Glomerular endothelial cell (primary cell): ENCODE measurements at regions not wholly inside any gene's neighbourhood (a gene's known extent, or its start where the extent isn't known, plus 50 kb on each side); places are given as distances from the start of the nearest gene placed in this dataset.

Source experiments
- DNase-seq: peaks from one replicate; pipeline ENCODE4 v3.0.0-alpha.2; 2011; ENCODE audit warnings: low read depth, low spot score; ENCODE audit errors: extremely low read depth

- DNase-seq: no peak
These were observed 673.5 kb downstream of the ACTL7B start for GRCh38 chr9:108182270-108182669.

DNA sequence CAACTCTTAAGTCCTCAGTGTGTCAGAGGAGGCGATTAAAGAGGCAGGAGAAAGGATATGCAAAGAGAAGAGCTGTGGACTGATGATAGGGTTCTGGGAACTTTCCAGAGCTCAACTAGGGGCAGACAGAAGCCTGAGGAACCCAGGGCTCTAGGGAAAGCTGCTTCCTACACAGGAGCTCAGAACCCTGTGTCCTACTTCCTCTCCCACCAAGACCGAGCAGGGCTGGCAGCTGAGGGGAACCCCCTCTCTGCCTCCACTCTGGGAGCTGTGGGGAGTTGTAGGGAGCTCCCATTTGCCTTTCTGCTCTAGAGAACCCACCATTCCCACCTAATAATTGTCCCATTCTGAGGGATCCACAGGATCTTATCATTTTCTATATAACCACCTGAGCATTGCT is 674.3 kb downstream of the ACTL7B start:
- DNase-seq: no peak

- no peak for DNase-seq
These were observed 675.2 kb downstream of the ACTL7B start for GRCh38 chr9:108180541-108180940.

- no peak for DNase-seq
These were observed 677.5 kb downstream of the ACTL7B start for GRCh38 chr9:108178318-108178717.

DNA sequence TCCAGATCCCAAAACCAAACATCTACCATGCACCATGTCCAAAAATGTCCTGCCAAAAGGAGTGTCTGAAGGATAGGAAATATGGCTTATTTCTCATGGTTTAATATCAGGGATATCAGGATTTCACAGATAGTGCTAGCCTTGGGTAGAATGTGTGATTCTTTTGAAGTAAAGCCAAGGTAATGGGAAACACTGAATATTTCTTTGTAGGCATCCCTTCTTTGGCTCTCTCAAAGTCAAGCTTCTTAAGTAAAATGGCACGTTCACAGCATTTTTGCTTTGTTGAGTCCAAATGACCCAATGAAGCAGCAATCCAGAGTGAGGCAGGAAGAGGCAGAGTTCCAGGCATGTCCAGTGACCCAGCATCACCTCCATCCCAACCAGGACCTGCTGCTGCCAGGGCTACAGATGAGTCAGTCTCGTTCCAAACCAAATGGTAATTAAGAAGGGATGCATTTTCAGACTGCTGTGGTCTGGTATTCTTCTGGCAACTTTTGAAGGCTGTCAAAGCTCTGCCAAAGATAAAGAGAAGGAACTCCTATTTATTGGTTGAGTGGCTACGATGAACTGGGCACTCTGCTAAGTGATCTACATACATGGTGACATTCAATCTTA is 678.8 kb upstream of the KLF4 start:
- no peak for DNase-seq

DNA sequence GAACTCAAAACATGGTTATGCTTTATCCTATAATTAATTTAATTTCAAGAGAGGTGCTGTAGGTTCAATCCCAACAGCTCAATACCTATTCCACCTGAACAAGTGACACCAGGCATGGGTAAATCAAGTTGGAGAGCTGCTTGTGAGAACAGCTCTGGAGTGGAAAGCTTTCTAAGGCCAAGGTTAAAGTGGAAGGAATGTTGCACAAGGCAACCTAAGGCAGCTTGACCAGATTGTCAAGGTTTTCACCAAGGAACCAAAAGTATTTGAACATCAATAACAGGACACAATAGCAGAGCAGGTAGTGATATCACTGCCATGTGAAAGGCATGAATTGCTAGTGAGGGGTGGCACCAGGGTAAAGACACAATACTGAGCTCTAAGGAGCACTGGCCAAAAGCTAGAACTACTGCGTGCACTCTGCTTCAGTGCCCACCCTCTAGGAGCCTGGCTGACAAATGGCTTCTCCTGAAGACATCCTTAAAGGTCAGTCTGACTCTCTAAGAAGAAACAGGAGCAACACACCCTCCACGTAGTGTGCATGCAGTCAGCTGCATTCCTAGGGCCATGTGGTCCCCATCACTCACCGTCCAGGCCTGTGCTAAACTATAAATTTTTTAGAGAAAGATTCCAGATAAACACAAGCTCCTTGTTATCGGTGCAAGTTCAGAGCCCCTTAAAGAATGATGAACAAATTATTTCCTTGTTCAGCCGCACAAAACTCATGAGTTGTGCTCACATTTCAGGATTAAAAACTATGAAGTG is 677.7 kb upstream of the KLF4 start:
- DNase-seq: no peak

GRCh38 chr9:108166519-108166918 is 677.0 kb upstream of the KLF4 start:
- no peak for DNase-seq

DNA sequence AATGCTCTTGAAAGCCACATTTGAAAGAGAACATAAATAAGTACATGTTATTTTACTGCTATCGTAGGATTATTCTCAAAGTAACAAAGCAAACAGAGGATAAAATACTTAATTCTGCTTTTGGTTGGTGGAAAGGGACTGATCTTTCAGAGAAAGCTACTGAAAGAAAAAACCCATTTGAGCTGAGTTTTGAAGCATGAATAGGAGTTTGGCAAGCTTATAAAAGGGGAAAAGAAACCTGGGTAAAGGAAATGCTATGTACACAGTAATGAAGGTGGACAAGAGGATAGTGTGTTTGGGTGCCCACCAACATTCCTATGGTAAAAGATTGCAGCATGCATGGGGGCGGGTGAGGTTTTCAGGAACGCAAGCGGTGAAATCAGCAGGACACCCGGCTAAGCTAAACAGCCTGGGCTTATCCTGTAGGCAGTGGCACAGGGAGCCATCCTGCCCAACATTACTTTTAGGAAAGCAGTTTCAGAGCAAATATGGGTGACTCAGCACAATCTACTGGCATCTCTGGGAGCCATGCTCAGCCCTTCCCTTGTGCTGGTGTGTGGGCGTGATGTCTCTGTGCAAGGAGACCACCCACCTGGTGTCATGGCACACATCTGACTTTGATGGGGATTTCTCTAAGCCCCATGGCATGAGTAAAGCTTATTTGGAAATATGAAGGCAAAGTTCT is 673.9 kb upstream of the KLF4 start:
- no peak for DNase-seq

GRCh38 chr9:108162664-108163063 is 673.1 kb upstream of the KLF4 start:
- DNase-seq: no peak

- no peak for DNase-seq
These were observed 671.9 kb upstream of the KLF4 start for GRCh38 chr9:108161503-108161902.

DNA sequence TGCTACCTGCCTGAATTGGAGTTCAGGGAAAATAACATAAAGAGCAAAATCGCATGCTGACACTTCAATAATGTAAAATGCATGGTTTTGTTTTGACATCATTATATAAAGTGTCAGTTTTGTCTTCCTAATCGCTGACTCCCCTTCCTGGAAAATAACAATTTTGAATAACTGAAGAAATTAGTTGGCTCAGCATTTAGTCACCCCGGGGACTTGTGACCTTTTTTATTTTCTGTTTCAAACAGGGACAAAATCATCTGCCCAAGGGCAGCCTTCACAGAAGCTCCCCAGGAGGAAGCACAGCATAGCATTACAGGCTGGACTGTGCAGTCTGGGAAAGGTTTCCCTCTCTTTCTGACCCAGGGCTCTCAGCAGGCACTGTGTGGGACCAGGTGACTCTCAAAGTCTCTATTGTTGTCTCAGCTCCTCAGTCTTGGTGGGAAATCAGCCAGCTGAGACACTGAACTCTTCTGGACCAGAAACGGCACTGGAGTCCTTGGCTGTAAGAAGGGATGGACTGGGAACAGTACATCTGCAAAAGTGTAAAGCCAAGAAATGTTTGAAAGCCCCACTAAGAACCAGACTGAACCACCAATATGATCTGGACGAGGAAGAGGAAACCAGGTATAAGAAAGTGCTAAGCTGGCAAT is 671.3 kb upstream of the KLF4 start:
- DNase-seq: no peak

DNA sequence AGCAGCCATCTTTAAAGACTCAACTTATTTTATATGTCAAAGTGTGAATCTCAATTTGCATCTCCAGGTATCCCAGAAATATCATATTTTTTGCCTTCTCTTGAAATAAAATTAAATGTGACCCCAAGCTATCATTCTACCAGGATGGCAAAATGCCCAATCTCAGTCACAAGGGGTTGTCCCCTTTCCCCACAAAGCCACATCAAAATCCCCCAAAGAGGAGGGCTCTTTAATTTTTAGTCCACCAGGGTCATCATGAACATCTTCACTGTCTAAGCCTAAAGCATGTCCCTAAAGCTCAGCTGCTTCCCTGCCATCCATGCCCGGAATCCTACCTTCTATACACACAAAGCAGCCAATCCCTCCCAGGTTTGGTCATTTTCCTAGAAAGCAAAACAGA is 670.5 kb upstream of the KLF4 start:
- DNase-seq: no peak

GRCh38 chr9:108158236-108158995 is 668.8 kb upstream of the KLF4 start:
- no peak for DNase-seq

GRCh38 chr9:108156270-108156998 is 666.9 kb upstream of the KLF4 start:
- DNase-seq: no peak

- DNase-seq: no peak
These were observed 663.8 kb upstream of the KLF4 start for GRCh38 chr9:108153416-108153815.

DNA sequence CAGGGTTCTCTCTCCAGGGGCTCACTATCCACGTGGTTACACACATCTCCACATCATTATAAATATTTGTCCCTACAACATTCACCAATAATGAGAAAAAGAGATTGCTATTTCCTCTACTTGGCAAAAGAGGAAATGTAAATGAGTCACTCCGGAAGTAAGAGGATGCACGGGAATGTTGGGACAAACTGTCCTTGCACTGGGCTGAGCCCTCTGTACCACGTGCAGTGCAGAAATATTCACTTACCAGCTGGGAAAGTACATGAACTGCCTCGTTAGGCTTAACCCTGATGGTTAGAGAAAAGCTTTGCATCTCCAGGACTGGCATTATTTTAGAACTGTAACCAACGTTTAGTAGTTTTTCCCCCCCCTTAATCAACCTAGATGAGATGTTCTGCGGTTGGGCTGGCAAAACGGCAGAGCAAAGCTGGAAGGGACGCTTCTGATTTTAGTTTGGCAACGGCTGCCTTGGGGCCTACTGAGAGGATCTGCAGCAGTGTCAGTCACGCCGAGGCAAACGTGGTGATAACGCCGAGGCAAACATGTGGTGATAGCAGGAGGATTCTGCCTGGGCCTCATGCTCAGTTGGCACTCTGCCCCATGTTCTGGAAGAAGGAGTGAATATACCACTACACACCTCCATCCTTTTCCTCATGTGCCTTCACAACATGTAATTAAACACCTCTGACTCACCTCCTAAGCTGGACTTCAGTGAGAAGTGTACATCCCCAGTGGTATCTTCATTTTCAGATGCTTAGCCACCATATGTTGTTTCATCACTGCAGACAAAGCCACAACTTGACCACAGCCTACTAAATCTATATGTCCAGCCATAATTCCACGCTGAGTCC is 661.4 kb upstream of the KLF4 start:
- peak; percentile 76 for DNase-seq

DNA sequence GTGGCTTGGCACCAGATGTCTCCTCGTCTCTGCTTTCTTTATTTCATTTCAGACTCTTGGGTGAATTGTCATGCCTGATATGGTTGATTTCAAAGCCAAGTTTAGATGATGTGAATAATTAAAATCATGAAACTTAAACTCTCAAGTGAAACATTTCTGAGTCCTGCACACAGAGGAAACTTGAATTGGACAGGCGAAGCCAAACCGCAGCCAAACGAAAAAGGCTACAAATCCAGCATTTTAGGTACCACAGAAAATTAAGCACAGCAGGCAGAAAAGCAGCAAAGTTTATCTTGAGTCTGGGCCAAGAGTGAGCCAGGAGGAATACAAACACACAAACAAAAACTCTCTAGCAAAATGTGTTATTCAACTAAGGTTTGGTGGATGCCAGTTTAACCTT is 659.8 kb upstream of the KLF4 start:
- DNase-seq: no peak

DNA sequence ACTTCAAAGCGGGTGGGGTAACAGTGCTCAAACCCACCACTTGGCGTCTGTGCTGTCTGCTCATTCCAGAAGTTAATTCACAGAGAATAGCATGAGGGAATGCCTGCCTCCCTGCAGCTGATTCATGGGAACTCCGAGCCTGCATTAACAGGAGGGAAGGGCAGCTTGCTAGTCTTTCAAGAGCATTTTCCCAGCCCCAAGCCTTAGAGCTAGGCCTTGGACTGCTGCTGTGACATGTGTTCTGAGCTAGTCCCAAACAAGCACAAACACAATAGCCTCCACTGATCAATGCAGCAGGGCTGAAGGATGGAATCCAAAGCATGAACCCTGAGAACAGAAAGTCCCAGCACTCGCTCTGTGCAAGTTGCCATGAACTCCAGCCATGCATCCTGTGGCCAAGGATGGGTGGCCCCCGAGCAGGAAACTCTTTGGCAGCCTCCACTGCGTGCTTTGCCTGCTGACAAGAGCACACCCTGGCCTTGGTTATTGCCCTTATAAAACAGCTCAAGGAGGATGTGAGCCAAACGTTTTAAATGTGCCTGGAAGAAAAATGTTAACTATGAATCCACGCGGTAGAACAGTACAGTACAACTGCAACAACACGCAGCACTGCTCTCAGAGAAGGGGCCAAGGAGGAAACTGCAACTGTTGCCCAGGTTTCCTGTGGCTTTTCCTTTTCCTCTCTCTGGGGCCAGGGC is 653.1 kb upstream of the KLF4 start:
- DNase-seq: peak; percentile 64

- no peak for DNase-seq
These were observed 652.6 kb upstream of the KLF4 start for GRCh38 chr9:108142142-108142503.
